ENCODE measurements at regions not wholly inside any gene's neighbourhood (a gene's known extent, or its start where the extent isn't known, plus 50 kb on each side); places are given as distances from the start of the nearest gene placed in this dataset.

DNA sequence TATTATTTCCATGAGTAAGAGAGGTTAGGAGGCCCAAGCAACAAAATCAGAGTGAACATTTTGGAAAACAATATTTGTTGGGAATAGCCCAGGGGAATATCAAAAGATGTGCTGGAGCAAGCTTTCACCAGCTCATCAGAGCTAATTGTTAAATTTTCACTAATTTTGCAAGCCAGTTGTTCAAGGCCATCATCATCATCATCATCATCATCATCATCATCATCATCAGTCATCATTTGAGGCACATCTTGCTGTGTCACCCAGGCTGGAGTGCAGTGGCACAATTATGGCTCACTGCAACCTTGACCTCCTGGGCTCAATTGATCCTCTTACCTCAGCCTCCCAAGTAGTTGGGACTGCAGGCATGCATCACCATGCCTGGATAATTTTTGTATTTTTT is 350.5 kb upstream of the MEF2C start:
- DNase-seq: no peak

DNA sequence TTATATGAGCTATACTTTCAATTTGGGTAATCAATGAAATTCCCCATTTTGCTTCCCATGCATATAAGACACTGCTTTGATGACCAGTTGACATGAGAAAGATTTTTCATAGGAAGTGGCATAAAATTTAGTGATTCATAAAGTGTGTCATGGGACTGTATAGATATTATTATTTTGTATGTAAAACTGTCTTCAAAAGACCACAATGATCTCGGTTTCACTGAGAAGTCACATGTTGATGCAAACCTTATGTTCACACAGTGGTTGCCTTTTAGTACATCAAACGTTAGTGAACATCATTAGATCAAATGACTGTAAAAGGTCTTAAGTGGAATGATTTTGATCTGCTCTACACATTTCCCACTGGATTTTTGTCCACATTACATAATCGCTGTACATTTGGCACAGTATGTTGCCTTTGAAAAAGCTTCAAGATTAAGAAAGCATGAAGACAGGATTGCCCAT is 349.2 kb upstream of the MEF2C start:
- no peak for DNase-seq

DNA sequence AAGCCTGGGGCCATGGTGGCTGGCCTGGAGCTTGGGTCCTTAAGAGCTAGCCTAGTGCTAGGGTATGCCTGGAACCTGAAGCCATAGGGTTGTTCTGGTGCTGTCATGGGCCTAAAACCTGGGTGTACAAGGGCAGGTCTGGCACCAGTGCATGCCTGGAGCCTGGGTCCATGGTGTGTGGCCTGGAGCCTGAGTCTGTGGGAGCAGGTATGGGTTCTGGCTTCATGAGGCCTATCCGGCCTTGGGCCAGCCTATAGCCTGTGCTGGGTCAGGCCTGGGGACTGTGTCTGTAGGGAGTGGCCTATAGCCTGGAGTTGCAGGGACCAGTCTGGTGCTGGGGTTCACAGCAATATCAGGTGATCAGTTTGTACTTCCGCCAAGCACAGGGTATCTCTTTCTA is 347.2 kb upstream of the MEF2C start:
- no peak for DNase-seq

DNA sequence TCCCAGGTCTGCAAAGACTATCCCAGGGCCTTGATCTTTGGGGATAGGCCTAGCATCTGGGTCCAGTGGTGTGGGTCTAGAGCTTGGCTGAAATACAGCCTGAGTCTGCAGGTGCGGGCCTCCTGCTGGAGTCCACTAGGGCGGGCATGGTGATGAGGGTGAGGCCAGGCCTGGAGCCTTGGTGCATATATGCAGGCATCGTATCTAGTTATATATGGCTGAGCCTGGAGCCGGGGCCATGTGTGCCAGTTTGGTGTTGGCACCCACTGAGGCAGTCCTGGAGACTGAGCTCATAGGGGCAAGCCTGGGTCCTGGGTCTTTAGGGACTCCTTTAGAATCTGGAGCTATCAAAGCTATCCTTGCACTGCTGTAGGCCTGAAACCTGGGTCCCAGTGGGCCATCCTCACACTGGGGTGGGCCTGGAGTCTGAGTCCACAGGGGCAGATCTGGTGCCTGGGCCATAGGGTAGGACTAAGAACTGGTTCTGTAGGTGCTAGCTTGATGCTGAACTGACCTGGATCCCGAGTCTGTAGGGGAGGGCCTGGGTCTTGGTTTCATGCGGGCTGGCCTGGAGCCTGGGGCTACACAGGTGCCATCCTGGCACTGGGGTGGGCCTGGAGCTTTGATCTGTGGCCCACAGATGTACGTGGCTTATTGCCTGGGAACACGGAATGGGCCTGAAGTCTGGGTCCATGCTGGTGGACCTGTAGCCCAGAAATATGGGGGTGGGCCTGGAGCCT is 346.5 kb upstream of the MEF2C start:
- DNase-seq: no peak

DNA sequence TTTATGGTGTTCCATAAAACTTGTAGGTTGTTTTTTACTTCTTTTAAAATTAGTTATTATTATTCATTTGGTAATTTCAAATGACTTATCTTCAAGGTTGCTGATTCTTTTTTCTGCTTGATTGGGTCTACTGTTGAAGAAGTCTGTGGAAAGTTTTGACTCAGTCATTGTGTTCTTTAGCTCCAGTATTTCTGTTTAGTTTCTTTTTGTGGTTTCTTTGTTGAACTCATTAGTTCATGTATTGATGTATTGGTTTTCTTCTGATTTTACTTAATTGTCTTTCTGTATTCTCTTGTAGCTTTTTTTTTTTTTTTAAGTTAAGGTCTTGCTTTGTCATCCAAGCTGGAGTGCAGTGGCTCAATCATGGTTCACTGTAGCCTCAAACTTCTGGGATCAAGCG is 345.4 kb upstream of the MEF2C start:
- DNase-seq: no peak

DNA sequence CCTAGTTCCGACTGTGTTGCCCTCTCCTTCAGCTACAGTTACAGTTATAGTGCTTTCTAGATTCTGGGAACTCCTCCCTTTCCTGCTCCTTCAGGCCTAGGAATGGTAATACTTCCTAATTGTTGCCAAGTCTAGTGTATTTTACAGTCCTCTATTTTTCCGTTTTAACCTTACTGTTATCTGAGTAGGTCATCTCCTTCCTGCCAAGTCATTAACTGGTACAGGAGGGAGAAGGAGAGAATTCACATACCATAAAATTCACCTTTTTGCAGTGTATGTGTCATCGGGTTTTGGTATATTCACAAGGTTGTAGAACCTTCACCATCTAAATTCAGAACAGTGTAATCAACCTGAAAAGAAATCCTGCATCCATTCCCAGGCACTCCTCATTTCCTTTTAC is 335.4 kb upstream of the MEF2C start:
- DNase-seq: no peak

- DNase-seq: no peak
These were observed 333.6 kb upstream of the MEF2C start for GRCh38 chr5:89216606-89217005.

DNA sequence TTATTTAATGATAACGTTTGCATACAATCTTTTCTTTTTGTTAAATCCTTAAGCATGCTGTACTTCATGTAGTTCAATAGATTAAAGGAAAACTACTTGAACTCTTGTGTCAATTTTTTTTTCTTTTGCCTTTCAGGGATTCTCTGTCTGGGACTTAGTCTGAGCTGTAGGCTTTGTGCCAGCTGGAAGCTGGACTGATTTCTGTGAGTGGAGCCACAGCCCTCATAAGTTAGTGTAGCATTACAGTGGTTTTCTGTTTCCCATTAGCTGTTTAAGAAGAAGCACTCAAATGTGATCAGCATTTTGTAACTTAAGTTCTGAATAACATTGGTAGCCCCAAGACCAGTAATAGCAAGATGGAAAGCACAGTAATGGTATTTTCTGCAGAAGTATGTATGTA is 330.6 kb upstream of the MEF2C start:
- DNase-seq: no peak

DNA sequence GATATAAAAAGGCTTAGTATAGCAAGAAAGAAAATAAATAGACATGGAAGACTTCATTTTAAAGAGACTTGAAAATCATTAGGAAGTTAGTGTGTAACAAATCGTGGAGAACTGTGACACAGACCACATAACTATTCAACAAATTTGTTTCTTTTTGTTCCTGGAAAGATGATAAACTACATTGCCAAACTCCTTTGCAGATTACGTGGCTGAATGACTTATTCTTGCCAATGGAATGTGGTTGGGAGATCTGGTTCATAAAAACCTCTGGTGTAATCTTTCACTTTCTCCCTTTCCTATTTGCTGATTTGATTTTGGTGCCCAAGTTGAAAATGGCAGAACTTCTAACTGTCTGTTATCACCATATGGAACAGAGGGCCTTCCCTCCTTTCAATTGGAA is 328.9 kb upstream of the MEF2C start:
- DNase-seq: no peak

DNA sequence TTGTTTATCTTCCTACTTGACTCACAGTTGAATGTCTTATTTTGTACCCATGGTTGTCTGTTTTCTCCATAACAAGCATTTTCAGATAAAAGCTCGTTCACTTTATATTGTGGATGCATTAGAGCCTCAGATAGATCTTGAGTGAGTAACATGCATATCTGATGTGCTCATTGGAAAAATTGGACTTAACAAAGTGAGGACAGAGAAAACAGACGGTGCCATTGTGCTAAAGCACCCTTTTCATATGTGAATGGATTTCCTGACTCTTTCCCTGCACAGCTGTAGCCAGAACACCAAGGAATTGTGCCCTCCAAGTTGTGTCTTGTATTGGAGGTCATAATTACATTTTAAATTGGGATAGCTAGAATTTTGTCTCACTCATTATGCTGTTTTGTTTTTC is 325.8 kb upstream of the MEF2C start:
- DNase-seq: no peak

GRCh38 chr5:89208392-89208791 is 325.4 kb upstream of the MEF2C start:
- no peak for DNase-seq

- DNase-seq: no peak
These were observed 321.8 kb upstream of the MEF2C start for GRCh38 chr5:89204756-89205155.

- DNase-seq: no peak
These were observed 320.6 kb upstream of the MEF2C start for GRCh38 chr5:89203611-89204010.

GRCh38 chr5:89200899-89201298 is 317.9 kb upstream of the MEF2C start:
- DNase-seq: no peak

- DNase-seq: no peak
These were observed 316.3 kb upstream of the MEF2C start for GRCh38 chr5:89199306-89199705.

DNA sequence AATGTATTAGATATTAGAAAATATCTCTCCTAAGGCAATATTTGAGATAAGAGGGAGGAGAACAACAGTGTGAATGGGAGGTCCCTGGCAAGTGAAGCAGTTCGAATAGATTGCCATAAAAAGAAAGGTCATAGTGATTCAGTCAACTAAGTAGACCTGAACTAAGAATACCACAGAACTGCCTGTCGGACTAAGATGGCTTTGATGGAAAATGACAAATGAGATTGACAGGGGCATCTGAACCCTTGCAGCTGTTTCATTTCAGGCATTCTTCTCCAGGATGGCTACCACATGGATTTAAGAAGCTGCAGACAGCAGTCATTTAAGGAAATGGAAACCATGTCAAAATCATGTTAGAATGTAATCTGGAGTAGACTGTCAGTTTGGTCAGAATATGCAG is 308.4 kb upstream of the MEF2C start:
- DNase-seq: no peak

GRCh38 chr5:89190515-89191265 is 307.7 kb upstream of the MEF2C start:
- no peak for DNase-seq

- no peak for DNase-seq
These were observed 305.0 kb upstream of the MEF2C start for GRCh38 chr5:89187883-89188465.

DNA sequence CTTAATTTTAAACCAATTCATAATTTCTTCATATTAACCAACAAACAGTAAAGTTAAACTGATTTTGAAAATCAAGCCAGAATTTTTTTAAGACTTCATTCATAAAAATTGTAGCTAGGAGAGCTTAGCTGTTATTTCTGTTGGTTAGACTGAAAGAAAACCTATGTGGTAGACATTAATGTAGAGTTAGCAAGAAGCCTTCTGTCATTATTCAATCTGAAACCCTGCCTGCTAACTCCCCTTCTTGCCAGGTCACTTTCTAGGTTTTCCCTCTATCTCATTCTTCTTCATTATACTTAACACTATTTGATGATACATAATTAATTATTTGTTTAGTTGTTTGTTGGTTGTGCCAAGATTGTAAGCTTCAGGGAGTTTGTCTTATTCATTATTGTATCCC is 304.3 kb upstream of the MEF2C start:
- DNase-seq: no peak

DNA sequence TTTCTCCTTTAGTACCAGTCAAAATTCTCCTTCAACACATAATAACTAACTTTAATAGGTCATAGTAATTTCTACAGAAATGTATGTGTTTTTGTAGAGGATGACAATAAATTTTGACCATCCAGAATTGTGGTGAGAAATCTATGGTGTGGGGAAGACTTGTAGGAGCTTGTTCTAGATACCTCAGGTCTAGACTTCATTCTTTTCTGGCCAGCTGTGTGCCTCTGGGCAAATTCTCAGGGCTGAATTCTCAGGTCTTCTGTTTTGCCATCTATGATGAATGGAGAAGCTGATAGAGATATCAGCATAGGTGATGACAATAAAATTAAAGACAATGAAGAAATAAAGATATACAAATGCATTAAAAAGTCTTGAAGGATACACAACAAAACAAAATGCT is 298.6 kb upstream of the MEF2C start:
- no peak for DNase-seq

- DNase-seq: no peak
These were observed 296.7 kb upstream of the MEF2C start for GRCh38 chr5:89179731-89180130.

DNA sequence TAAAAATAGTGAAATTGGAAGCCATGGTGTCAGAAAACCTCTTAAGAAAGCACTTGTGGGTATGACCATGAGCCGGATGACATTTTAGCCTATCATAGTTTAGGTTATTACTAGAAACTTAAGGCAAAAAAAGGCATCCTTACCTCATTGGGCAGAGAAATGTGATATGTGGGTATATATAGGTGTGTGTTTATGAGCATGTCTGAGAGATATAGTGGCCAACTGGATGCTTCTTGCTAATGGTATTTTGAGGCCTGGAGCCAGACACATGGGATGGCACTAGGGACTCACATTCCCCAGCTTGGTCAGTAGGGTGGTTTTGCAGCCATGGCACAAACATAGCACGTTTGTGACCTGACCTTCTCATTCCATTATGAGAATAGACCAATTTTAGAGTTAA is 295.6 kb upstream of the MEF2C start:
- no peak for DNase-seq

DNA sequence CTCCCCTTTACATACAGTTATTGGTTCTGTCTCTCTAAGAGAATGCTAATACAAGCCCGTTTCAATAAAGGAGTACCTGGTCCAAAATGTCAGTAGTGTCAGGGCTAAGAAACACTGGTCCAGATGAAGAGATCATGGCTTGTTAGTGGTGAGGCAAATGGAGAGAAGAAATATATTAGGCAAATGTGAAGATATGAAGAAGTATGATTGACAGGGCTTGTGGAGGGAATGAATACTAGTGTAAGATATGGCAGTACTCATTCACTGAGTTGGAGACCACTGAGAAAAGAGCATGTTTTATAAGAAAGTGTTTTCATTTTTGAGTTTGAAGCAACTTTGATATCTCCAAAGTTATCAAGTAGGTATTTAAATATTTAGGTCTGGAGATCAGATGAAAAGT is 290.5 kb upstream of the MEF2C start:
- DNase-seq: no peak

DNA sequence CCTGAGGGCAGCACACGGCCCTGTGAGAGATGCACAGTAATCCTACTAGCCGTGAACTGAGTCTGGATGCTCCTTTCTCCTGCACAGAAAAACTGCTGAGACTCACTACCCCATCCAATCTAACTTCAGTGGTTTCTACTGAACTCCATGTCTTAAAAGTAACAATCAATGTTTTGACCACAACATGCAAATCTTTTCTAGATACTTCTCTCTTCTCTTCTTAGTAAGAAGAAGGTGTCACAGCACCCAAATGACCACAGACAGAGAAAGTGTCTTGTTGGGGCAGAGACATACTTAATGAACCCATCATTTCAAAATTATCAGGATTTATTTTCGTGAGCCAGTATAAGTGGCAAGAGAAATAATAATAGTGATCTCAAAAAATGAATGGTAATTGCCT is 285.8 kb upstream of the MEF2C start:
- DNase-seq: no peak
